KMS-11 (cell line): ENCODE measurements at regions not wholly inside any gene's neighbourhood (a gene's known extent, or its start where the extent isn't known, plus 50 kb on each side); places are given as distances from the start of the nearest gene placed in this dataset.
A peak's percentile ranks its signal among the peaks of the same experiment; 100 is the strongest.

Source experiments
- H2AFZ ChIP-seq: fragments of 200-600 bp; sonication (generic); 2 replicates; pipeline ENCODE4 v1.6.1; 2016; ENCODE audit warnings: antibody characterized with exemption, mixed run types, low read depth
- H3K27ac ChIP-seq: fragments of 200-600 bp; sonication (generic); 2 replicates; pipeline ENCODE4 v1.6.1; 2016; ENCODE audit warnings: mild to moderate bottlenecking, mixed run types
- H3K27me3 ChIP-seq: fragments of 200-600 bp; sonication (generic); 2 replicates; pipeline ENCODE4 v1.6.1; 2017; ENCODE audit warnings: mild to moderate bottlenecking, low read depth, mixed run types, moderate library complexity; ENCODE audit not compliant: insufficient read depth
- H3K36me3 ChIP-seq: fragments of 200-600 bp; sonication (generic); 2 replicates; pipeline ENCODE4 v1.6.1; 2017; ENCODE audit warnings: mild to moderate bottlenecking, mixed run types; ENCODE audit not compliant: insufficient read depth
- H3K4me1 ChIP-seq: fragments of 200-600 bp; sonication (generic); 2 replicates; pipeline ENCODE4 v1.6.1; 2016; ENCODE audit warnings: mild to moderate bottlenecking, low read depth, mixed run types; ENCODE audit not compliant: poor library complexity, severe bottlenecking
- H3K4me2 ChIP-seq: fragments of 200-600 bp; sonication (generic); 2 replicates; pipeline ENCODE4 v1.7.0; 2016; ENCODE audit warnings: mild to moderate bottlenecking, mixed run types
- H3K4me3 ChIP-seq: fragments of 200-600 bp; sonication (generic); IDR thresholded peaks from 2 replicates; pipeline ENCODE4 v1.6.1; 2017; ENCODE audit warnings: low read depth, low read length, mixed read lengths; ENCODE audit not compliant: insufficient read depth
- H3K79me2 ChIP-seq: fragments of 200-600 bp; sonication (generic); 2 replicates; pipeline ENCODE4 v1.6.1; 2016; ENCODE audit warnings: low read depth, mixed run types; ENCODE audit not compliant: insufficient read depth
- H3K9ac ChIP-seq: fragments of 200-600 bp; sonication (generic); 2 replicates; pipeline ENCODE4 v1.6.1; 2016; ENCODE audit warnings: mild to moderate bottlenecking, mixed run types
- H4K20me1 ChIP-seq: fragments of 200-600 bp; sonication (generic); 2 replicates; pipeline ENCODE4 v1.6.1; 2016; ENCODE audit warnings: mild to moderate bottlenecking, mixed run types; ENCODE audit not compliant: insufficient read depth
- TF ChIP-seq, protein P1 (sequence below): fragments of 200-600 bp; sonication (generic); conservative IDR thresholded peaks from 2 replicates; pipeline ENCODE4 v1.6.1; 2017; ENCODE audit warnings: low read depth, mild to moderate bottlenecking, antibody characterized with exemption, low read length, moderate library complexity, mixed read lengths

- Histone ChIP-seq H3K27ac (no peak overlapping the region), H2AFZ (no peak overlapping the region), H3K4me1 (no peaks in the 10 kb centered on the region), H3K79me2 (no peaks in the 10 kb centered on the region), H3K4me2 (no peak overlapping the region), H3K36me3 (no peaks in the 10 kb centered on the region), H3K27me3 (no peaks in the 10 kb centered on the region), H3K4me3 (no peak overlapping the region), H4K20me1 (no peaks in the 10 kb centered on the region), H3K9ac (no peak overlapping the region)
- TF ChIP-seq, protein P1, sequence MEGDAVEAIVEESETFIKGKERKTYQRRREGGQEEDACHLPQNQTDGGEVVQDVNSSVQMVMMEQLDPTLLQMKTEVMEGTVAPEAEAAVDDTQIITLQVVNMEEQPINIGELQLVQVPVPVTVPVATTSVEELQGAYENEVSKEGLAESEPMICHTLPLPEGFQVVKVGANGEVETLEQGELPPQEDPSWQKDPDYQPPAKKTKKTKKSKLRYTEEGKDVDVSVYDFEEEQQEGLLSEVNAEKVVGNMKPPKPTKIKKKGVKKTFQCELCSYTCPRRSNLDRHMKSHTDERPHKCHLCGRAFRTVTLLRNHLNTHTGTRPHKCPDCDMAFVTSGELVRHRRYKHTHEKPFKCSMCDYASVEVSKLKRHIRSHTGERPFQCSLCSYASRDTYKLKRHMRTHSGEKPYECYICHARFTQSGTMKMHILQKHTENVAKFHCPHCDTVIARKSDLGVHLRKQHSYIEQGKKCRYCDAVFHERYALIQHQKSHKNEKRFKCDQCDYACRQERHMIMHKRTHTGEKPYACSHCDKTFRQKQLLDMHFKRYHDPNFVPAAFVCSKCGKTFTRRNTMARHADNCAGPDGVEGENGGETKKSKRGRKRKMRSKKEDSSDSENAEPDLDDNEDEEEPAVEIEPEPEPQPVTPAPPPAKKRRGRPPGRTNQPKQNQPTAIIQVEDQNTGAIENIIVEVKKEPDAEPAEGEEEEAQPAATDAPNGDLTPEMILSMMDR, result no peak
Observed at GRCh38 chr21:16800536-16801275, 712.1 kb upstream of the CXADR start.

- TF ChIP-seq, protein P1, result no peak
- H3K36me3 ChIP-seq, result no peaks in the 10 kb centered on the region
- H3K4me2 ChIP-seq, result no peak overlapping the region
- no peaks in the 10 kb centered on the region for H4K20me1 ChIP-seq
- H2AFZ ChIP-seq, result peak overlapping the region; percentile 39
- no peaks in the 10 kb centered on the region for H3K27me3 ChIP-seq
- H3K27ac ChIP-seq, result no peak overlapping the region
- H3K9ac ChIP-seq, result no peak overlapping the region
- peaks cover 9% of the 10 kb centered on the region for H3K4me1 ChIP-seq
- no peak overlapping the region for H3K4me3 ChIP-seq
- H3K79me2 ChIP-seq, result no peaks in the 10 kb centered on the region
Observed at GRCh38 chr21:16811011-16811410, 701.8 kb upstream of the CXADR start.

DNA sequence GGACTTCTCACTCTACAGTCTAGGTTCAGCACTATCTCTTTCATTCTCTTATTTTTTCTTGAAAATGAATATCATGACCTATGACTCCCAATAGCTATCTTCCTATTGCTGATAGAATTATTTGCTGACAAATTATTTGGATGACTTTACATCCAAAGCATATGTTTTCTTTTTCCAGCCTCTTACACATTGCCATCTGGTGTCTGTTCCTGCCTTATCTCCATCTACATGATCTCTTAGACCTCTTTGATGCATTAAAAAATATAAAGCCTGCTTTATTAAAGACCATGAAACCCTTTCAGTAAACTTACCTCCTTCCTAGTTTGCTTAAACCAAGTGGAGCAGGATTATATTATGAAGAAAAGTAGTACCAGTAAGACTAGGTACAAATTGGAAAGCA is 700.9 kb upstream of the CXADR start:
- TF ChIP-seq, protein P1, result no peak
- no peak overlapping the region for H3K9ac ChIP-seq
- H3K4me2 ChIP-seq, result no peak overlapping the region
- H3K79me2 ChIP-seq, result no peaks in the 10 kb centered on the region
- H3K4me1 ChIP-seq, result peaks cover 9% of the 10 kb centered on the region
- H2AFZ ChIP-seq, result no peak overlapping the region
- no peaks in the 10 kb centered on the region for H3K27me3 ChIP-seq
- H3K27ac ChIP-seq, result no peak overlapping the region
- no peaks in the 10 kb centered on the region for H3K36me3 ChIP-seq
- no peak overlapping the region for H3K4me3 ChIP-seq
- H4K20me1 ChIP-seq, result no peaks in the 10 kb centered on the region

DNA sequence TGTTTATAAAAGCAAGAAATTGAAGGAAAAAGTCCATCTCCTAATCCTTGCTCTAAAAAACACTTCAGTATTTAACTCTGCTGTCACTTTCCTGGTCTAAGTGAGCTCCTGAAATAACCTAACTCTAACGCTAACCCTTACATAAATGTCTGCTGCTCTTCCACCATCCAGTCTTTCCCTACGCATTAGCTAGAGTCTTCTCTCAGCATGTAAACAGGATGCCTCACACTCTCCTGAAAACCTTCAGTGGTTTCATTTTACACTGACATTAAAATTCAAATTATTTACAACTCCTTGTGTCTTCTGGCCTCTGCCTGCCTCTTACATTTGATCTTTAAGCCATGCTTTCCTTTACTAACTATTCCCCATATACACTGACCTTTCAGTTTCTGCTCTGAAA is 697.6 kb upstream of the CXADR start:
- TF ChIP-seq, protein P1, result no peak
- Histone ChIP-seq H3K4me1 (peaks cover 9% of the 10 kb centered on the region), H3K9ac (no peak overlapping the region), H4K20me1 (no peaks in the 10 kb centered on the region), H3K27me3 (no peaks in the 10 kb centered on the region), H3K79me2 (no peaks in the 10 kb centered on the region), H3K27ac (no peak overlapping the region), H2AFZ (no peak overlapping the region), H3K36me3 (no peaks in the 10 kb centered on the region), H3K4me3 (no peak overlapping the region), H3K4me2 (no peak overlapping the region)
